ENCODE measurements at regions not wholly inside any gene's neighbourhood (a gene's known extent, or its start where the extent isn't known, plus 50 kb on each side); places are given as distances from the start of the nearest gene placed in this dataset.

- no peaks in the 10 kb centered on the region for H3K9me2 ChIP-seq (replicated peaks; ENCODE audit: control insufficient read depth, low read length)
- TF ChIP-seq CTCF (IDR thresholded peaks at IDR 0.05; ENCODE audit: low read depth, low read length, poor library complexity, severe bottlenecking): no peak
- TF ChIP-seq EZH2phosphoT487 (IDR thresholded peaks at IDR 0.05; ENCODE audit: borderline replicate concordance, low read length): no peak
- H3K36me3 ChIP-seq (ENCODE audit: control insufficient read depth, low read length): no peaks in the 10 kb centered on the region
- H3K79me2 ChIP-seq (ENCODE audit: control insufficient read depth, low read length): no peaks in the 10 kb centered on the region
- no peaks in the 10 kb centered on the region for H4K20me1 ChIP-seq (ENCODE audit: control insufficient read depth, insufficient read depth, low read depth, low read length)
- peaks cover 6% of the 10 kb centered on the region; the same call in 1 of the 2 replicates for H3K27me3 ChIP-seq (ENCODE audit: control insufficient read depth, low read length)
- H3K4me3 ChIP-seq (ENCODE audit: low read length): no peak overlapping the region
- H3K4me1 ChIP-seq (ENCODE audit: control insufficient read depth, low read length): no peaks in the 10 kb centered on the region
- H3K9me3 ChIP-seq (ENCODE audit: control insufficient read depth, insufficient read depth, low read length): no peaks in the 10 kb centered on the region
- H3F3A ChIP-seq (ENCODE audit: control insufficient read depth, insufficient read depth): no peaks in the 10 kb centered on the region
- H3K4me2 ChIP-seq (ENCODE audit: low read length): no peak overlapping the region
- H3K27ac ChIP-seq (ENCODE audit: low read depth, low read length): no peak overlapping the region
Observed at GRCh38 chr12:98355933-98356332, 159.5 kb upstream of the TMPO start.

- H3K9me2 ChIP-seq (replicated peaks; ENCODE audit: control insufficient read depth, low read length): no peaks in the 10 kb centered on the region
- H3K27ac ChIP-seq (ENCODE audit: low read depth, low read length): no peak overlapping the region
- no peaks in the 10 kb centered on the region for H3K79me2 ChIP-seq (ENCODE audit: control insufficient read depth, low read length)
- no peaks in the 10 kb centered on the region for H4K20me1 ChIP-seq (ENCODE audit: control insufficient read depth, insufficient read depth, low read depth, low read length)
- H3K36me3 ChIP-seq (ENCODE audit: control insufficient read depth, low read length): no peaks in the 10 kb centered on the region
- no peaks in the 10 kb centered on the region for H3K9me3 ChIP-seq (ENCODE audit: control insufficient read depth, insufficient read depth, low read length)
- H3K4me3 ChIP-seq (ENCODE audit: low read length): no peak overlapping the region
- H3K27me3 ChIP-seq (ENCODE audit: control insufficient read depth, low read length): 0 out of 2 replicates have a peak, but pooled peaks cover 2% of the 10 kb centered on the region
- H3F3A ChIP-seq (ENCODE audit: control insufficient read depth, insufficient read depth): no peaks in the 10 kb centered on the region
- no peak overlapping the region for H3K4me2 ChIP-seq (ENCODE audit: low read length)
- no peak for TF ChIP-seq CTCF (IDR thresholded peaks at IDR 0.05; ENCODE audit: low read depth, low read length, poor library complexity, severe bottlenecking)
- TF ChIP-seq EZH2phosphoT487 (IDR thresholded peaks at IDR 0.05; ENCODE audit: borderline replicate concordance, low read length): no peak
- no peaks in the 10 kb centered on the region for H3K4me1 ChIP-seq (ENCODE audit: control insufficient read depth, low read length)
Observed at GRCh38 chr12:98358144-98358543, 157.2 kb upstream of the TMPO start.

GRCh38 chr12:98359856-98360255, 155.5 kb upstream of the TMPO start:
- Histone ChIP-seq H3F3A (ENCODE audit: control insufficient read depth, insufficient read depth) (no peaks in the 10 kb centered on the region), H3K27me3 (ENCODE audit: control insufficient read depth, low read length) (0 out of 2 replicates have a peak, but pooled peaks cover 2% of the 10 kb centered on the region), H3K9me2 (replicated peaks; ENCODE audit: control insufficient read depth, low read length) (no peaks in the 10 kb centered on the region), H4K20me1 (ENCODE audit: control insufficient read depth, insufficient read depth, low read depth, low read length) (no peaks in the 10 kb centered on the region), H3K79me2 (ENCODE audit: control insufficient read depth, low read length) (no peaks in the 10 kb centered on the region), H3K4me3 (ENCODE audit: low read length) (no peak overlapping the region), H3K9me3 (ENCODE audit: control insufficient read depth, insufficient read depth, low read length) (no peaks in the 10 kb centered on the region), H3K4me1 (ENCODE audit: control insufficient read depth, low read length) (no peaks in the 10 kb centered on the region), H3K4me2 (ENCODE audit: low read length) (no peak overlapping the region), H3K27ac (ENCODE audit: low read depth, low read length) (no peak overlapping the region), H3K36me3 (ENCODE audit: control insufficient read depth, low read length) (no peaks in the 10 kb centered on the region)
- TF ChIP-seq EZH2phosphoT487 (IDR thresholded peaks at IDR 0.05; ENCODE audit: borderline replicate concordance, low read length) (no peak), CTCF (IDR thresholded peaks at IDR 0.05; ENCODE audit: low read depth, low read length, poor library complexity, severe bottlenecking) (no peak)

Data from DOHH2 (cell line).